AG09309 (cell line): ENCODE measurements at regions not wholly inside any gene's neighbourhood (a gene's known extent, or its start where the extent isn't known, plus 50 kb on each side); places are given as distances from the start of the nearest gene placed in this dataset.

Source experiments
- DNase-seq: peaks from one replicate; pipeline ENCODE4 v3.0.0-alpha.2; 2010; ENCODE audit warnings: low read depth
- H3K4me3 ChIP-seq: 2 replicates; pipeline ENCODE4 v1.5.1; 2011; ENCODE audit warnings: mild to moderate bottlenecking, low read depth, low read length, moderate library complexity; ENCODE audit not compliant: control insufficient read depth
- TF ChIP-seq, protein P1 (sequence below): IDR thresholded peaks from 2 replicates; pipeline ENCODE4 v1.5.1; 2011; ENCODE audit warnings: mild to moderate bottlenecking, low read depth, low read length, inconsistent platforms; ENCODE audit not compliant: insufficient read depth, control insufficient read depth; ENCODE audit errors: missing control alignments

DNA sequence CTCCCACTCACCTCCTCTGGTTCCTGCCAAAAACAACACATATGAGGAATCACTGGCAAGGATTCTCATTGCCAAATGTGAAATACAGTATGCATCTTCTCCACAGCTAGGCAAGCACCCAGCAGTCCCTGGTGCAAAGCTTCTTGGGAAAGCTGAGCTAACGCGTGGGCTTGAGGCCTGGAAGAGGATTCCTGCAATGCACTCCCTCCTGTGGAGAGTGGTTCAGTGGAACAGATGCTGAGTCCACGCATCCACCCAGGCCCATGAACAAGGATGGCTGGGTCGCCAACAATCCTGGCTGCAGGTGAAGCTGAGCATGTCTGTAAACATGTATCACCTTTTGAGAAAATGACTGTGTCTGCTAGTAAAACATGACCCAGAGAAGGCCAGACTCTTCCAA, 113.2 kb upstream of the CHST15 start:
- DNase-seq: no peak
- TF ChIP-seq, protein P1, sequence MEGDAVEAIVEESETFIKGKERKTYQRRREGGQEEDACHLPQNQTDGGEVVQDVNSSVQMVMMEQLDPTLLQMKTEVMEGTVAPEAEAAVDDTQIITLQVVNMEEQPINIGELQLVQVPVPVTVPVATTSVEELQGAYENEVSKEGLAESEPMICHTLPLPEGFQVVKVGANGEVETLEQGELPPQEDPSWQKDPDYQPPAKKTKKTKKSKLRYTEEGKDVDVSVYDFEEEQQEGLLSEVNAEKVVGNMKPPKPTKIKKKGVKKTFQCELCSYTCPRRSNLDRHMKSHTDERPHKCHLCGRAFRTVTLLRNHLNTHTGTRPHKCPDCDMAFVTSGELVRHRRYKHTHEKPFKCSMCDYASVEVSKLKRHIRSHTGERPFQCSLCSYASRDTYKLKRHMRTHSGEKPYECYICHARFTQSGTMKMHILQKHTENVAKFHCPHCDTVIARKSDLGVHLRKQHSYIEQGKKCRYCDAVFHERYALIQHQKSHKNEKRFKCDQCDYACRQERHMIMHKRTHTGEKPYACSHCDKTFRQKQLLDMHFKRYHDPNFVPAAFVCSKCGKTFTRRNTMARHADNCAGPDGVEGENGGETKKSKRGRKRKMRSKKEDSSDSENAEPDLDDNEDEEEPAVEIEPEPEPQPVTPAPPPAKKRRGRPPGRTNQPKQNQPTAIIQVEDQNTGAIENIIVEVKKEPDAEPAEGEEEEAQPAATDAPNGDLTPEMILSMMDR: no peak
- H3K4me3 ChIP-seq: no peak overlapping the region

DNA sequence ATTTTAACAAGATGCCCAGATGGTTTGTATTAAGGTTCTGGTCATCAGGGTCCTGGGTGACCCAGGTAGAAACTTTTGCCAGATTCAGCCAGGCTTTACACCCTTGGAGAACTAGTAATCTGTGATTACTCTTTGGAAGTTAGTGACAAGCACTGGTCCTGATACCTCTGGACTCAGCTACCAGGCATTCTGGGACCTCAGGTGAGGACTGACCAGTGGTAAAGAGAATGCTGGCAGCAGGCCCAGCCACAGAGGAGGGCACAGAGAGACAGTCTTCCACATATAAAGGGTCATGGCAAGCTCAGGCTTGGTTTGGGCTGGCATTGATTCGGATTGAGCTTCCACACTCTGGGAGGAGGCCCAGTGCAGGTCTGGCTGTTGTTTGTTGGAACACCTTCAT, 112.0 kb upstream of the CHST15 start:
- no peak overlapping the region for H3K4me3 ChIP-seq
- TF ChIP-seq, protein P1: no peak
- DNase-seq: no peak

DNA sequence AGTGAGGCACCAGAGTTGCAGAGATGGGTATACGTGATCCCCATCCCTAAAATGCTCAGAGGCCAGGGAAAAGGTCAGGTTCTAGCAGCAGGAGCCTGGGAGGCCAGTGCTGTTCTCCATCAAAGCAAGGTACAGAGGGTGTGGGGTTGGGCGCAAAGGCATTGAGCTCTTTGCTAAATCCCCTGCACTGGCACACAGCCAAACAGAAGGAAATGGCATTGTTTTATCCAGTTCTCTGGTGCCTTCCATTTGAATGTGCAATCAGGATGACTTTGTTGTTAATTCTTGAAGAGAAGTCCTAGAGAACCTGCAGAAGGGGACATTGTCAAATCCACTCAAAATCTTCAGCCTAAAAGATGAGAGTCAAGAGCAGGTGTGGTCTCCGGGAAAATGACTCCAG, 111.3 kb upstream of the CHST15 start:
- TF ChIP-seq, protein P1: no peak
- DNase-seq: no peak
- H3K4me3 ChIP-seq: no peak overlapping the region

DNA sequence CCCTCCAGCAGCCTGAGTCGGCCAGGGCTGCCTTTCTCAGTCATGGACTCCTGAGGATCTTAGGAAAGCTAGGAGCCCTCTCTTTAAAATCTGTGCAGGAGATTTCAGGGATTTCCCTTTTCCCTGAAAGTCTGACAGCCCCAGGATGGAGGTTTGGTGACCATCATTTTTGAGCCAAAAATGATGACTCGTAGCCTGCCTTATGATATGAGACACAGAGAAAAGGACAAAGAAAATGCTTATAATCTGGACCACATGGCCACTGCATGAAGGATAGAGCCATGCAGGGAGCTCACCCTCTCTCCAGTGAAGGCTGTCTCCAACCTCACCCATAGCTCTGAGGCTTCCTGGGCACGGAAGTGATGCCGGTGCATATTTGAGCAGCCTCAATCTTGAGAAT, 106.6 kb upstream of the CHST15 start:
- TF ChIP-seq, protein P1: no peak
- no peak overlapping the region for H3K4me3 ChIP-seq
- no peak for DNase-seq

DNA sequence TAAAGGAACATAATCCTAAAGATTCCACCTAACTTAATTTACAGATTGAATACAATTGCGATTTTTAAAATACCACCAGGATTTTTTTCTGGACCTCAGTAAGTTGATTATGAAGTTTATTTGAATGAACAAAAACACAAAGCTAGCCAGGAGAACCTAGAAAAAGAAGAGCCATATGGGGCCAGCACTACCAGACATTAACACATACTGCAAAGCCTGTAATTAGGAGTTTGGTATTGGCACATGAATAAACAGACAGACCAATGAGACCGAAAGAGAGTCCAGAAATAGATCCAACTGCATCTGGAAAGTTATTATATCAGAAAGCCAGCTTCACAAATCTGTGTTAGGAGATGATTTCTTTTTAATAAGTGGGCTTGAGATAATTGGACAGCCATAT, 105.5 kb upstream of the CHST15 start:
- no peak overlapping the region for H3K4me3 ChIP-seq
- DNase-seq: no peak
- TF ChIP-seq, protein P1: no peak

DNA sequence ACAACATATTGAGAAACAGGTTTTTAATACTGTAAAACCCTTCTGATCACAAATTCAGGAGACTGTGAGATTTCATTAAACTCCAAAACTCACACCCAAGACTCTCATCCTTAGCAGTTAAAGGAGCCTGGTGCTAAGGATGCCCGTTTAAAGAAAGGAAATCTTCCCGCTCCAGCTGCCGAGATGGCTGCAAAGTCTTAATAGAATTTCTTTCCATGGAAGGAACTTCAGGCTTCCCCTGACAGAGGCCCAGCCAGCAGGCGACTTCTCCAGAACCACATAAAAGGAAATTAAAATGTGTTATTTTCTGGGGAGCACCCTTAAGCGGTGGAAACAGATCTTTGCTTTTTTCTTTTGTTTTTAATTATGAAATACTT, 104.7 kb upstream of the CHST15 start:
- TF ChIP-seq, protein P1: no peak

More for the DNA sequence above, 104.7 kb upstream of the CHST15 start:
- no peak for DNase-seq
- H3K4me3 ChIP-seq: no peak overlapping the region
